ENCODE measurements at regions not wholly inside any gene's neighbourhood (a gene's known extent, or its start where the extent isn't known, plus 50 kb on each side); places are given as distances from the start of the nearest gene placed in this dataset.

DNA sequence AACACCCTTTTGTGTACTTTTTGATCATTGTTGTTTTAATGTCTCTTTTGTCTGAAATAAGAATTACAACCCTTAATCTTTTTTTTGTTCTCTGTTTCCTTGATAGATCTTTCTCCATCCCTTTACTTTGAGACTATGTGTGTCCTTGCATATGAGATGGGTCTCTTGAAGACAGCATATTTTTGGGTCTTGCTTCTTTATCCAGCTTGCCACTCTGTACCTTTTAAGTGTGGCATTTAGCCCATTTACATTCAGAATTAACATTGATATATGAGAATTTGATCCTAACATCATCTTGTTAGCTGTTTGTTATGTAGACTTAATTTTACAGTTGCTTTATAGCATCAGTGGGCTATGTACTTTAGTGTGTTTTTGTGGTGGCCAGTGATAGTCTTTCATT lies 382.5 kb downstream of the MED10 start:
- TF ChIP-seq, protein P1, sequence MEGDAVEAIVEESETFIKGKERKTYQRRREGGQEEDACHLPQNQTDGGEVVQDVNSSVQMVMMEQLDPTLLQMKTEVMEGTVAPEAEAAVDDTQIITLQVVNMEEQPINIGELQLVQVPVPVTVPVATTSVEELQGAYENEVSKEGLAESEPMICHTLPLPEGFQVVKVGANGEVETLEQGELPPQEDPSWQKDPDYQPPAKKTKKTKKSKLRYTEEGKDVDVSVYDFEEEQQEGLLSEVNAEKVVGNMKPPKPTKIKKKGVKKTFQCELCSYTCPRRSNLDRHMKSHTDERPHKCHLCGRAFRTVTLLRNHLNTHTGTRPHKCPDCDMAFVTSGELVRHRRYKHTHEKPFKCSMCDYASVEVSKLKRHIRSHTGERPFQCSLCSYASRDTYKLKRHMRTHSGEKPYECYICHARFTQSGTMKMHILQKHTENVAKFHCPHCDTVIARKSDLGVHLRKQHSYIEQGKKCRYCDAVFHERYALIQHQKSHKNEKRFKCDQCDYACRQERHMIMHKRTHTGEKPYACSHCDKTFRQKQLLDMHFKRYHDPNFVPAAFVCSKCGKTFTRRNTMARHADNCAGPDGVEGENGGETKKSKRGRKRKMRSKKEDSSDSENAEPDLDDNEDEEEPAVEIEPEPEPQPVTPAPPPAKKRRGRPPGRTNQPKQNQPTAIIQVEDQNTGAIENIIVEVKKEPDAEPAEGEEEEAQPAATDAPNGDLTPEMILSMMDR (conservative IDR thresholded peaks at IDR 0.05), result no peak
- H3K4me1 ChIP-seq (ENCODE audit: insufficient read depth, low read length), result no peaks in the 10 kb centered on the region
- Mint-ChIP-seq H3K27me3 (ENCODE audit: low read depth) (peaks cover 14% of the 10 kb centered on the region), H3K4me3 (no peak overlapping the region), H3K27ac (no peak overlapping the region), H3K9me3 (peaks cover 37% of the 10 kb centered on the region in 2 experiments), H3K36me3 (ENCODE audit: insufficient read depth in 1 of 3, low read depth in 3 of 3) (peaks cover 3 to 21% (median 7%) of the 10 kb centered on the region in 3 experiments), H3K4me1 (peaks cover 5 to 6% of the 10 kb centered on the region in 2 experiments)
- H2BK5ac ChIP-seq (ENCODE audit: insufficient read length, low read length), result no peak overlapping the region
- no peak overlapping the region for H2AFZ ChIP-seq (ENCODE audit: low read length)
- H2BK20ac ChIP-seq (ENCODE audit: low read depth, low read length, poor library complexity, severe bottlenecking), result no peak overlapping the region
- DNase-seq, result no peak
- no peak overlapping the region for H3K9ac ChIP-seq (ENCODE audit: extremely low read depth, insufficient read length, low read length)
- H3K4ac ChIP-seq (ENCODE audit: low read depth, low read length), result no peak overlapping the region
- no peak overlapping the region for H3T11ph ChIP-seq (ENCODE audit: low read length)
- H4K20me1 ChIP-seq (ENCODE audit: control insufficient read depth, insufficient read depth, insufficient read length), result no peaks in the 10 kb centered on the region
- no peak overlapping the region for H4K8ac ChIP-seq (replicated peaks; ENCODE audit: insufficient read length, low read depth, low read length)
- no peak overlapping the region for H4K91ac ChIP-seq (ENCODE audit: insufficient read length, low read depth, low read length)
- no peak overlapping the region for H2BK120ac ChIP-seq (ENCODE audit: low read depth, low read length, poor library complexity, severe bottlenecking)
- no peaks in the 10 kb centered on the region for H3K79me2 ChIP-seq (ENCODE audit: insufficient read depth, low read length)
- no peaks in the 10 kb centered on the region for H3K23me2 ChIP-seq (ENCODE audit: insufficient read length, low read depth, low read length, poor library complexity, severe bottlenecking)
- no peaks in the 10 kb centered on the region for H3K27me3 ChIP-seq (ENCODE audit: insufficient read depth, low read length)
- H2BK15ac ChIP-seq (ENCODE audit: low read depth, low read length), result no peak overlapping the region
- no peak overlapping the region for H2AK5ac ChIP-seq (ENCODE audit: insufficient read length, low read length)
- no peak overlapping the region for H3K14ac ChIP-seq (ENCODE audit: insufficient read depth, low read length)
- H3K23ac ChIP-seq (ENCODE audit: insufficient read length, low read depth, low read length), result no peak overlapping the region
- no peaks in the 10 kb centered on the region for H3K9me3 ChIP-seq (ENCODE audit: control insufficient read depth, low read depth, low read length)
- H3K56ac ChIP-seq (ENCODE audit: insufficient read length, low read depth, low read length), result no peak overlapping the region
- H3K4me2 ChIP-seq (ENCODE audit: insufficient read depth, insufficient read length, low read length), result no peak overlapping the region
- no peak overlapping the region for H3K18ac ChIP-seq (ENCODE audit: insufficient read length, low read depth, low read length)
- no peaks in the 10 kb centered on the region for H3K79me1 ChIP-seq (ENCODE audit: insufficient read depth, low read depth, low read length, poor library complexity, severe bottlenecking)
- no peak overlapping the region for H3K27ac ChIP-seq (ENCODE audit: insufficient read length, low read depth, low read length)
- no peak overlapping the region for H2BK12ac ChIP-seq (ENCODE audit: insufficient read length, low read depth, low read length)
- H4K5ac ChIP-seq (ENCODE audit: insufficient read length, low read depth, low read length), result no peak overlapping the region
